ENCODE measurements at regions not wholly inside any gene's neighbourhood (a gene's known extent, or its start where the extent isn't known, plus 50 kb on each side); places are given as distances from the start of the nearest gene placed in this dataset.

- no peak for TF ChIP-seq CTCF (IDR thresholded peaks at IDR 0.05)
- no peak for TF ChIP-seq POLR2A (IDR thresholded peaks at IDR 0.05)
Measured at GRCh38 chr1:5415606-5416005, 576.6 kb downstream of the NPHP4 start.

All from lower leg skin (tissue), 3 donors.